ENCODE measurements at regions not wholly inside any gene's neighbourhood (a gene's known extent, or its start where the extent isn't known, plus 50 kb on each side); places are given as distances from the start of the nearest gene placed in this dataset.

- ATAC-seq (no peak), DNase-seq (ENCODE audit: low spot score in 2 of 2) (no peak)
- Mint-ChIP-seq H3K9me3 (no peaks in the 10 kb centered on the region), H3K27ac (no peak overlapping the region), H3K36me3 (no peaks in the 10 kb centered on the region)
These were observed 66.9 kb upstream of the TGM3 start for GRCh38 chr20:2228926-2229325.

GRCh38 chr20:2230726-2231488, 64.9 kb upstream of the TGM3 start:
- ATAC-seq: no peak
- Mint-ChIP-seq H3K36me3 (no peaks in the 10 kb centered on the region), H3K9me3 (no peaks in the 10 kb centered on the region), H3K27ac (no peak overlapping the region)
- DNase-seq (ENCODE audit: low spot score in 2 of 2): no peak

- Mint-ChIP-seq H3K27ac (no peak overlapping the region), H3K9me3 (no peaks in the 10 kb centered on the region), H3K36me3 (no peaks in the 10 kb centered on the region)
- DNase-seq (ENCODE audit: low spot score in 2 of 2): no peak
- ATAC-seq: no peak
These were observed 64.1 kb upstream of the TGM3 start for GRCh38 chr20:2231701-2232100.

DNA sequence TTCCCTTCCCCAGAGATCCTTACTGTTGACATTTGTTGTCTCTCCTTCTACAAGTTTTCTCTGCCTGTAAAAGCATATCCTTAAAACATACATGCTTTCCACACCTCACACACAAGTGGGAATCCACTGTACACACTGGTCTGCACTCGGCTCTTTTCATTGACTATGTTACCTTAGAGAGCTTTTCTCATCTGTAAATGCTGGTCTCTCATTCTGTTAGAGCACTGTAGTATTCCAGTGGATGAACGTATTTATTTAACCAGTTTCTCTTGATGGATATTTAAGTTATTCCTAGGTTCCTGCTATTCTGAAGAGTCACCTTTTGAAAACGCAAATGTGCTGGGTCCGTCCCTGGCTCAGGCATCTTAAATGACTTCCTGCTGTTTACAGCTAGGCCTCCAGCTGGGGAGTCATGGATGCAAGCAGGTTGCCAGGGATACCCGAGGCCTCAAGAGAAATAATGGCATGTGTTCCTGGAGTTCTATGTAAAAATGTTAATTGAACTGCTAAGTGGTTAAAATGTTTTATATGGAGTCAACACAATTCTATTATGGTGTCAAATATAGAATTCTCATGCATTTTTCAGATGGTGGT, 61.1 kb upstream of the TGM3 start:
- Mint-ChIP-seq H3K36me3 (no peaks in the 10 kb centered on the region), H3K27ac (no peak overlapping the region), H3K9me3 (no peaks in the 10 kb centered on the region)
- no peak for DNase-seq (ENCODE audit: low spot score in 2 of 2)
- ATAC-seq: no peak

DNA sequence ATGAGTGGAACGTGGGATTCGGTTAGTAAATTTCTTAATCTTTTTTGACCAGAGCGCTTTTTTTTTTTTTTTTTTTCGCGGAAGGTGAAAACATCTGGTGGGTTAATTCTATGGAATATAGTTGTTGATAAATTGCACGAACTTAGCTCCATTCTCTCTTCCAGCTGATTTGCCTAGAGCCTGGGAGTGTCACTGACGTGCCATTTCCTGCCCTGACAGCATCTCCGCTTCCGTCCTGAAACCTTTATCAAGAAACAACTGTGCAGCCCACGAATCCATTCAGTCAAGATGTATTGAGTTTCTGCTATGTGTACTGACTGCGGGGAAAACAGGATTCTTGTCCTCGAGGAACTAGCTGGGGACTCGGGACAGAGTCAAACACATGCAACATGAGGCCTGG, 59.5 kb upstream of the TGM3 start:
- Mint-ChIP-seq H3K27ac (no peak overlapping the region), H3K9me3 (no peaks in the 10 kb centered on the region), H3K36me3 (no peaks in the 10 kb centered on the region)
- DNase-seq (ENCODE audit: low spot score in 2 of 2): no peak
- ATAC-seq: no peak

DNA sequence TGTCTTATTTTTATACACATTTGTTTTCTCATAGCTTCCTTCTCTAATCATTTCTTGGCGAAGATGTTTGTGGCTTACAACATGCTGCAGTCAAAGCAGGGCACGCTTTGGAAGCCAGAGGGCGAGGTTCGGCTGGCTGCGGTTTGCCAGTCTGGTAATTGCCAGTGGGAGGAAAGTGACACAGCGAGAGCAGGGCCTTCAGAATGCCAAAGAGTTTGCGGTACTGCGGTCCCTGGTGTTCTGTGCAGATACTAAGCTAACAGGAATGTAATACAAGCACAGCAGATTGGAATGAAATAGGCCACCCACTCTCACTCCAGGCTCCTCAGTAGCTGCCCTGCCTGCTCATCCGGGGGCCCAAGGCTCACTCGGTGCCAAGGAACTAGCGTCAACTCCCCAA, 58.7 kb upstream of the TGM3 start:
- DNase-seq (ENCODE audit: low spot score in 2 of 2) (no peak), ATAC-seq (no peak)
- peak overlapping the region in 1 of 2 donors; percentile 37 for H3K27ac Mint-ChIP-seq
- H3K9me3 Mint-ChIP-seq: no peaks in the 10 kb centered on the region
- no peaks in the 10 kb centered on the region for H3K36me3 Mint-ChIP-seq

- ATAC-seq: no peak
- Mint-ChIP-seq H3K27ac (no peak overlapping the region), H3K36me3 (no peaks in the 10 kb centered on the region), H3K9me3 (no peaks in the 10 kb centered on the region)
- DNase-seq (ENCODE audit: low spot score in 2 of 2): no peak
These were observed 57.2 kb upstream of the TGM3 start for GRCh38 chr20:2238601-2239000.

DNA sequence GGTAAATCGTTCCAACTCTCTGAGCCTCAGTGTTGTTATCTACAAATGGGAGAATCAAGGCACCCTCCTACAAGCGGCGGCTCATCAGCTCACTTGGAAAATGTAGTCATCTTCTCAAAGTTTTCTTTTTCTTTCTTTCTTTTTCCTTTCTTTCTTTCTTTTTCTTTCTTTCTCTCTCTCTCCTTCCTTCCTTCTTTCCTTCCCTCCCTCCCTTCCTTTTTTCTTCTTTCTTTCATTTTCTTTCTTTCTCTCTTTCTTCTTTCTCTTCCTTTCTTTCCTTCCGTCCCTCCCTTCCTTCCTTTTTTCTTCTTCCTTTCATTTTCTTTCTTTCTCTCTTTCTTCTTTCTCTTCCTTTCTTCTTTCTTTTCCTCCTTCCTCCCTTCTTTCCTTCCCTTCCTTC, 55.0 kb upstream of the TGM3 start:
- no peak for ATAC-seq
- Mint-ChIP-seq H3K27ac (no peak overlapping the region), H3K36me3 (no peaks in the 10 kb centered on the region), H3K9me3 (no peaks in the 10 kb centered on the region)
- DNase-seq (ENCODE audit: low spot score in 2 of 2): no peak

GRCh38 chr20:2242678-2243077, 53.1 kb upstream of the TGM3 start:
- no peaks in the 10 kb centered on the region for H3K9me3 Mint-ChIP-seq
- DNase-seq (ENCODE audit: low spot score in 2 of 2) (no peak), ATAC-seq (no peak)
- no peaks in the 10 kb centered on the region for H3K36me3 Mint-ChIP-seq
- H3K27ac Mint-ChIP-seq: no peak overlapping the region

- Mint-ChIP-seq H3K9me3 (no peaks in the 10 kb centered on the region), H3K36me3 (no peaks in the 10 kb centered on the region), H3K27ac (no peak overlapping the region)
- ATAC-seq (no peak), DNase-seq (ENCODE audit: low spot score in 2 of 2) (no peak)
These were observed 51.3 kb upstream of the TGM3 start for GRCh38 chr20:2244523-2244922.

- Mint-ChIP-seq H3K27ac (no peak overlapping the region), H3K36me3 (no peaks in the 10 kb centered on the region), H3K9me3 (no peaks in the 10 kb centered on the region)
- DNase-seq (ENCODE audit: low spot score in 2 of 2): no peak
- ATAC-seq: no peak
These were observed 50.8 kb upstream of the TGM3 start for GRCh38 chr20:2244993-2245392.

DNA sequence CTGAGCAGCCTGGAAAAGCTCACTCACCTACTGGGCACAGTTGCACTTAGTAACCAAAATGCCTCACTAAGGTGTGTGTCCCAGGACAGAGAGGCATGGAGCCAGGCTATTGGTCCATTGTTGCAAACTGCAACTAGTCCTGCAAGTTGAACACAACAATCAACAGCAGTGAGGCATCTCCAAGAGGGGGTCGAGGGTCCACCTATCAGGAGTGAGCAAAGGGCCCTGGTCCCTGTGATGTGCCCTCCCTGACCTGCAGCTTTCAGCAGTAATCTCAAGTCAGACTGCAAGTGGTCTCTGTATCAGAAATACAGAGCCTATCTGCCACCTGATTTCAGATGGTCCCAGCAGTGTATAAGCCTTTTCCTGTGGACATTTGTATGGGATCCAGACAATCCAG, 50.2 kb upstream of the TGM3 start:
- no peak for DNase-seq (ENCODE audit: low spot score in 2 of 2)
- no peak for ATAC-seq
- Mint-ChIP-seq H3K9me3 (no peaks in the 10 kb centered on the region), H3K36me3 (no peaks in the 10 kb centered on the region), H3K27ac (no peak overlapping the region)

Measured in activated naive CD4-positive, alpha-beta T cell treated with anti-CD3 and anti-CD28 coated beads, Interleukin-2, amount 50 U/mL, for 72 hours (primary cell).